ENCODE measurements at regions not wholly inside any gene's neighbourhood (a gene's known extent, or its start where the extent isn't known, plus 50 kb on each side); places are given as distances from the start of the nearest gene placed in this dataset.

GRCh38 chr5:98103807-98104206 lies 669.7 kb upstream of the RGMB start:
- Histone ChIP-seq H3K9me3 (no peaks in the 10 kb centered on the region), H3K36me3 (no peaks in the 10 kb centered on the region), H3K4me3 (no peak overlapping the region), H3K4me1 (no peaks in the 10 kb centered on the region), H3K27ac (no peak overlapping the region), H3K27me3 (no peaks in the 10 kb centered on the region)
- ATAC-seq (no peak), DNase-seq (no peak)
- no peak for TF ChIP-seq POLR2A (IDR thresholded peaks at IDR 0.05)
- TF ChIP-seq CTCF (IDR thresholded peaks at IDR 0.05 in 4 of 5, conservative IDR thresholded peaks at IDR 0.05 in 1 of 5): no peak
- intact Hi-C loops (cut with DNase I; ENCODE audit: low total_unique reads): no loop called here
- in situ Hi-C loops (cut with MboI; ENCODE audit: low sequenced_read_pairs in 4 of 4): no loop called here

DNA sequence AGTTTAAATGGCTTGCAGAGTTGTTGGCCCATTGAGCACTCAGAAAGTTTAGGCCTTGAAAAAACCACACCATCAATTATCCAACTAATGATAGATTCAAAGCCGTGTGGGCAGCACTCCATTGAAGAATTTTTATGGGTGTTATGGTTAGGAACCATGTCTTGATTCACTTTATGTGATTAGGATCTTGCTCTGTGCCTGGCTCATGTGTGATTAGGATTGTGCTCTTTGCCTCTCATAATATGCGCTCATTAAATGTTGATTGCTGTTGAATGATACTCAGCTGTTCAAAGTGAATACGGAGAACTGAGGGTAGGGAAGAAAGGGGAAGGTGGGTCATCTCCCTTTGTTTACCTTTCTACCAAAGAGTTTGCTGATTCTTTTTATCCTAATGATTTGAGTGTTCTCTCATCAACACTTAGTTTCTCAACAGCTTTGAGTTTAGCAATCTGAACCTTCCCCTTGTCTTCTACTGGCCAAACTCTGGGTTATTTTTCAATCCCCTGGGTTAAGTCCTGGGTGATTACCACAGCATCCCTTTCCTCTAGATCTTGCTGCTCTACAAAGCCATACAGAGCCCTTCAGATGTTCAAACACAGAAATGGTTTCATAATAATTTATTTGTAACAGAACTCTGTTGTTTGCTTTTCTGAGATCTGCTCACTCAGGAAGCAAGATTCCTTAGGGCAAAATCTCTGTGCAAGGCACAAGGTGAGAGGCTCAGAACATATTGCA lies 668.8 kb upstream of the RGMB start:
- Histone ChIP-seq H3K27me3 (no peaks in the 10 kb centered on the region), H3K36me3 (no peaks in the 10 kb centered on the region), H3K27ac (no peak overlapping the region), H3K4me1 (no peaks in the 10 kb centered on the region), H3K9me3 (no peaks in the 10 kb centered on the region), H3K4me3 (no peak overlapping the region)
- no peak for ATAC-seq
- TF ChIP-seq CTCF (IDR thresholded peaks at IDR 0.05 in 4 of 5, conservative IDR thresholded peaks at IDR 0.05 in 1 of 5) (no peak), POLR2A (IDR thresholded peaks at IDR 0.05) (no peak)
- intact Hi-C loops (cut with DNase I; ENCODE audit: low total_unique reads) (no loop called here), in situ Hi-C loops (cut with MboI; ENCODE audit: low sequenced_read_pairs in 4 of 4) (no loop called here)
- no peak for DNase-seq

GRCh38 chr5:98105681-98106080 lies 667.8 kb upstream of the RGMB start:
- no peak for DNase-seq
- Histone ChIP-seq H3K4me1 (no peaks in the 10 kb centered on the region), H3K27ac (no peak overlapping the region), H3K4me3 (no peak overlapping the region), H3K27me3 (no peaks in the 10 kb centered on the region), H3K36me3 (no peaks in the 10 kb centered on the region), H3K9me3 (no peaks in the 10 kb centered on the region)
- TF ChIP-seq POLR2A (IDR thresholded peaks at IDR 0.05): no peak
- TF ChIP-seq CTCF (IDR thresholded peaks at IDR 0.05 in 4 of 5, conservative IDR thresholded peaks at IDR 0.05 in 1 of 5): no peak
- intact Hi-C loops (cut with DNase I; ENCODE audit: low total_unique reads) (no loop called here), in situ Hi-C loops (cut with MboI; ENCODE audit: low sequenced_read_pairs in 4 of 4) (no loop called here)
- no peak for ATAC-seq

- in situ Hi-C loops (cut with MboI; ENCODE audit: low sequenced_read_pairs in 4 of 4): no loop called here
- no peak for DNase-seq
- Histone ChIP-seq H3K27ac (no peak overlapping the region), H3K27me3 (no peaks in the 10 kb centered on the region), H3K9me3 (no peaks in the 10 kb centered on the region), H3K4me3 (no peak overlapping the region), H3K4me1 (no peaks in the 10 kb centered on the region), H3K36me3 (no peaks in the 10 kb centered on the region)
- intact Hi-C loops (cut with DNase I; ENCODE audit: low total_unique reads): no loop called here
- TF ChIP-seq CTCF (IDR thresholded peaks at IDR 0.05 in 4 of 5, conservative IDR thresholded peaks at IDR 0.05 in 1 of 5) (no peak), POLR2A (IDR thresholded peaks at IDR 0.05) (no peak)
- no peak for ATAC-seq
Observed at GRCh38 chr5:98106116-98107031, 667.1 kb upstream of the RGMB start.

All from gastrocnemius medialis (tissue), 4 donors.